NCI-H526 treated with DMSO at 0.1 percent for 48 hours (cell line): ENCODE measurements at regions not wholly inside any gene's neighbourhood (a gene's known extent, or its start where the extent isn't known, plus 50 kb on each side); places are given as distances from the start of the nearest gene placed in this dataset.
"Not testable (repeated sequence)": the region's sequence is repeated elsewhere in the genome, so short reads cannot be mapped to it uniquely, and the experiment has no call there.

ENCODE experiments used
- DNase-seq: peaks from one replicate; lab custom pipeline; 2025; lab: John Stamatoyannopoulos, UW

- no peak for DNase-seq
Observed at GRCh38 chr14:45976001-45976400, 675.6 kb downstream of the RPL10L start.

GRCh38 chr14:45972416-45972815 is 679.2 kb downstream of the RPL10L start:
- no peak for DNase-seq

GRCh38 chr14:45970621-45971020 is 681.0 kb downstream of the RPL10L start:
- no peak for DNase-seq

- no peak for DNase-seq
Observed at GRCh38 chr14:45968037-45968436, 683.5 kb downstream of the RPL10L start.

- no peak for DNase-seq
Observed at GRCh38 chr14:45949479-45949878, 696.5 kb upstream of the MIS18BP1 start.

- no peak for DNase-seq
Observed at GRCh38 chr14:45947830-45948229, 694.8 kb upstream of the MIS18BP1 start.

- no peak for DNase-seq
Observed at GRCh38 chr14:45946251-45946650, 693.2 kb upstream of the MIS18BP1 start.

- no peak for DNase-seq
Observed at GRCh38 chr14:45940318-45940717, 687.3 kb upstream of the MIS18BP1 start.

- no peak for DNase-seq
Observed at GRCh38 chr14:45939572-45939971, 686.6 kb upstream of the MIS18BP1 start.

- not testable (repeated sequence) for DNase-seq
Observed at GRCh38 chr14:45919995-45920394, 667.0 kb upstream of the MIS18BP1 start.

- DNase-seq: no peak
Observed at GRCh38 chr14:45916340-45916953, 663.4 kb upstream of the MIS18BP1 start.

GRCh38 chr14:45907782-45908181 is 654.8 kb upstream of the MIS18BP1 start:
- DNase-seq: no peak

- DNase-seq: no peak
Observed at GRCh38 chr14:45906257-45906656, 653.3 kb upstream of the MIS18BP1 start.

GRCh38 chr14:45905672-45906071 is 652.7 kb upstream of the MIS18BP1 start:
- DNase-seq: no peak

- DNase-seq: no peak
Observed at GRCh38 chr14:45904314-45904713, 651.3 kb upstream of the MIS18BP1 start.

GRCh38 chr14:45902241-45902640 is 649.2 kb upstream of the MIS18BP1 start:
- no peak for DNase-seq

- no peak for DNase-seq
Observed at GRCh38 chr14:45897439-45897838, 644.4 kb upstream of the MIS18BP1 start.

- no peak for DNase-seq
Observed at GRCh38 chr14:45893127-45893526, 640.1 kb upstream of the MIS18BP1 start.

GRCh38 chr14:45891417-45892080 is 638.5 kb upstream of the MIS18BP1 start:
- no peak for DNase-seq

- DNase-seq: not testable (repeated sequence)
Observed at GRCh38 chr14:45888766-45889285, 635.8 kb upstream of the MIS18BP1 start.

- no peak for DNase-seq
Observed at GRCh38 chr14:45877981-45878380, 625.0 kb upstream of the MIS18BP1 start.

GRCh38 chr14:45868863-45869262 is 615.9 kb upstream of the MIS18BP1 start:
- no peak for DNase-seq

- no peak for DNase-seq
Observed at GRCh38 chr14:45868377-45868776, 615.4 kb upstream of the MIS18BP1 start.
